ENCODE measurements at regions not wholly inside any gene's neighbourhood (a gene's known extent, or its start where the extent isn't known, plus 50 kb on each side); places are given as distances from the start of the nearest gene placed in this dataset.

DNA sequence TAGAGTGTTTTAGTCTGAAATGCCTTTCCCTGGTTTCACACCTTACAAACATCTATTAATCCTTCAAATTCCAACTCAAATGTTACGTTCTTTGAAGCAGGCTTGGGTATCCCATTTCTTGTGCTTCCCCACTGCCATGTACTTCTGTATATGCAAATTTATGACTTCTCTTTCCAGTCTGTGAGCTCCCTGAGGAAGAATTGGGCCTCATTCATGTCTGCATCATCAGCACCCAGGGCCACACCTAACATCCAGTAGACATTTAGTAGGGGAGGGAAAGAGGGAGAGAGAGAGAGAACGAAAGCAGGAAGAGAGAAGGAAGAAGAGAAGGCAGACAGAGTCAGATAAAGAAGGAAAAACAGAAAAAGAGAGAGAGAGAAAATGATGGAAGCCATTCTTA is 53.3 kb upstream of the KY start:
- H3K4me3 Mint-ChIP-seq = no peak overlapping the region
- H3K27me3 Mint-ChIP-seq (ENCODE audit: low read depth) = peaks cover 2% of the 10 kb centered on the region
- H3K9me3 Mint-ChIP-seq (ENCODE audit: insufficient read depth) = no peaks in the 10 kb centered on the region
- DNase-seq = no peak
- H3K4me1 Mint-ChIP-seq (ENCODE audit: low read depth) = no peaks in the 10 kb centered on the region
- POLR2A ChIA-PET = no interaction called here
- CTCF ChIA-PET = no interaction called here
- no peaks in the 10 kb centered on the region for H3K36me3 Mint-ChIP-seq (ENCODE audit: low read depth)
- no peak overlapping the region for H3K27ac Mint-ChIP-seq
- no peak for ATAC-seq

DNA sequence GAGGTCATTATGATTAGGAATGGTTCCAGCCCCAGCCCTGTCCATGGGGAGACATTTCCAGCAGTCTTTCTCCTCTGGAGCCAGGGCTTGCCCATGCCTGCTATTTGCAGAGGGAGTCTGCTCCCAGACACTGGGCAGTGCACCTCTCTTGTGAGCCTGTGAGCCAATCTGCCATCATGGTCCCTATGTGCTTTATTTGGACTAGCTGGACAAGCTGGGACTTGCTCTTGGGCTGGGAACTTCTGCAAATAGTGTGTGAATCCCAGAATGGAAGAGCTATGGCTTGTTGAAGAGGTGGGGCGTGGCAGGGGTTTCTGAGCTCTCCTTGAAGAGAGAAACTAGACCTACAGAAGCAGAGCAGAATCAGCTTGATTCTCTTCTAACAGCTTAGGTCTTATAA is 53.7 kb upstream of the KY start:
- H3K9me3 Mint-ChIP-seq (ENCODE audit: insufficient read depth) = no peaks in the 10 kb centered on the region
- peaks cover 2% of the 10 kb centered on the region for H3K27me3 Mint-ChIP-seq (ENCODE audit: low read depth)
- ATAC-seq (no peak), DNase-seq (no peak)
- H3K27ac Mint-ChIP-seq = no peak overlapping the region
- H3K36me3 Mint-ChIP-seq (ENCODE audit: low read depth) = no peaks in the 10 kb centered on the region
- CTCF ChIA-PET = no interaction called here
- no peaks in the 10 kb centered on the region for H3K4me1 Mint-ChIP-seq (ENCODE audit: low read depth)
- no peak overlapping the region for H3K4me3 Mint-ChIP-seq
- POLR2A ChIA-PET = no interaction called here

DNA sequence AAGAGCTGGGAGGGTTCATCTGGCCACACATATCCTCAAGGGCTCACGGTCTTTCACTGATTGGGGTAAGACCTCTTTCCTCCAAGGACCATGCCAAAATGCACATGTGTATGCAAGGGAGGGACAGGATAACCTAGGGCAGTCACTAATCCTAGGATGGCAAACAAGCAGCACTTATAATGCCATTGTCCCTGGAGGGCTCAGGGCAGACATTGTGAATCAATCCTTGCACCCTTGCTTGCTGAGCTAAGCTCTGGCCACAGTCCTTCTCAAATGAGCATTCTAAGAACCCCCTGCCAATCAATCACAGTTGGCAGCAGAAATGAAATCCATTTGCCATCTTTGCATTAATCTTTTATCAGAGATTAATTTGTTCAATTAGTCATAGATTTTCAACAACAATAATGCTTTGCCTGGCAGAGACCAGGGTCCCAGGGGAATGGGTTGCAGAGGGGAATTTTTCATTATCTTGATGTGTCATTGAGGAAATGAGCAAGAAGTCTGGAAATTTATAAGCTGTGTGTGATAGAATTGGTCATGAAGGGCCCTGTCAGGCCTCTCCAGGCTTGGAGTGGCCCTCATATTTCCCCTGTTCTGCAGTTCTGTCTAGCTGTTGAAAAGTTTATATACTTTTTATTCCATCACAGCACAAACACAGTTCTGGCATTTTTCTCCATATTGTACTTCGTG is 57.2 kb upstream of the KY start:
- Mint-ChIP-seq H3K27me3 (ENCODE audit: low read depth) (peaks cover 2% of the 10 kb centered on the region), H3K4me1 (ENCODE audit: low read depth) (no peaks in the 10 kb centered on the region), H3K36me3 (ENCODE audit: low read depth) (no peaks in the 10 kb centered on the region), H3K9me3 (ENCODE audit: insufficient read depth) (no peaks in the 10 kb centered on the region), H3K27ac (no peak overlapping the region), H3K4me3 (no peak overlapping the region)
- DNase-seq (no peak), ATAC-seq (no peak)
- CTCF ChIA-PET = interaction anchor here (1.2 kb wide), 1 partner anchor 87 kb away, joined by 3 read pairs; the partner anchor contains the start of gene EPHB1
- POLR2A ChIA-PET = no interaction called here

DNA sequence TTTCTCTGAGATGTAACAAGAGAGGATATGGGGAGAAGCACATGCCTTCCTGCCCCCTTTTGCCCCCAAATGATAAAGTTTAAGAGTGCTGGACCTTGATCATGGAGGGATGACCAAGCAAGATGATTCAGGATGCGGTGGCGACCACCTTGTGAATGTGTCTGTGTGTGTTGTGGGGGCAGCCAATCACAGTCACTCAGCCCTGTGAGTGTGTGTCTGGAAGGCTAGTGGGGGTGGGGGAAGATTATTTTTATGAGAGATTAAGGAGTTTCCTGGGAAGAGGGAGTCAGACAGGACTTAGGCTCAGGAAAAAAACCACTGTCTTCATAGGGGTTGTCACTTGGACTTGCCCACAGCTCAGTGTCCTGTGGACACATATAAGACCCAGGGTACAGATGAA is 57.8 kb upstream of the KY start:
- DNase-seq (no peak), ATAC-seq (no peak)
- H3K9me3 Mint-ChIP-seq (ENCODE audit: insufficient read depth) = no peaks in the 10 kb centered on the region
- peaks cover 2% of the 10 kb centered on the region for H3K27me3 Mint-ChIP-seq (ENCODE audit: low read depth)
- H3K27ac Mint-ChIP-seq = no peak overlapping the region
- no peaks in the 10 kb centered on the region for H3K4me1 Mint-ChIP-seq (ENCODE audit: low read depth)
- ChIA-PET CTCF (no interaction called here), POLR2A (no interaction called here)
- no peak overlapping the region for H3K4me3 Mint-ChIP-seq
- no peaks in the 10 kb centered on the region for H3K36me3 Mint-ChIP-seq (ENCODE audit: low read depth)

DNA sequence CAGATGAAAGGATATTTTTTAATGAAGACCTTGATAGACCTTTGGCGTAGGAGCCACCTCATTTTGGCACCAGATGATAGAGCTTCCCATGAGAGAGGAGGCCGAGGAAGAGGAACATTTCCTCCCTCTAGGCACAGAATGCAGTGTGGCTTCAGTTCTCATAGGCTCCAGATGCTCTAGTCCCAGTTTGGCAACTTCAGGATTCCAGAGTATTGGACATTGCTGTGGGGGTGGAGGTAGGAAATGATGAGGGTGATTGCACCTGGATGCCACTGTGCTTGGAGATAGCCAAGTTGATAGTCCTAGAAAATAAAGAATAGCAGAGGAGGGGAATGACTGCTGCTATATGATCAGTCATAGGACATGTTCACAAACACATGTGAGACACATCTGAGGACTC is 58.3 kb upstream of the KY start:
- no peaks in the 10 kb centered on the region for H3K9me3 Mint-ChIP-seq (ENCODE audit: insufficient read depth)
- peaks cover 2% of the 10 kb centered on the region for H3K27me3 Mint-ChIP-seq (ENCODE audit: low read depth)
- H3K27ac Mint-ChIP-seq = no peak overlapping the region
- no peak overlapping the region for H3K4me3 Mint-ChIP-seq
- no peaks in the 10 kb centered on the region for H3K36me3 Mint-ChIP-seq (ENCODE audit: low read depth)
- no peak for DNase-seq
- no peaks in the 10 kb centered on the region for H3K4me1 Mint-ChIP-seq (ENCODE audit: low read depth)
- ChIA-PET POLR2A (no interaction called here), CTCF (no interaction called here)
- no peak for ATAC-seq

DNA sequence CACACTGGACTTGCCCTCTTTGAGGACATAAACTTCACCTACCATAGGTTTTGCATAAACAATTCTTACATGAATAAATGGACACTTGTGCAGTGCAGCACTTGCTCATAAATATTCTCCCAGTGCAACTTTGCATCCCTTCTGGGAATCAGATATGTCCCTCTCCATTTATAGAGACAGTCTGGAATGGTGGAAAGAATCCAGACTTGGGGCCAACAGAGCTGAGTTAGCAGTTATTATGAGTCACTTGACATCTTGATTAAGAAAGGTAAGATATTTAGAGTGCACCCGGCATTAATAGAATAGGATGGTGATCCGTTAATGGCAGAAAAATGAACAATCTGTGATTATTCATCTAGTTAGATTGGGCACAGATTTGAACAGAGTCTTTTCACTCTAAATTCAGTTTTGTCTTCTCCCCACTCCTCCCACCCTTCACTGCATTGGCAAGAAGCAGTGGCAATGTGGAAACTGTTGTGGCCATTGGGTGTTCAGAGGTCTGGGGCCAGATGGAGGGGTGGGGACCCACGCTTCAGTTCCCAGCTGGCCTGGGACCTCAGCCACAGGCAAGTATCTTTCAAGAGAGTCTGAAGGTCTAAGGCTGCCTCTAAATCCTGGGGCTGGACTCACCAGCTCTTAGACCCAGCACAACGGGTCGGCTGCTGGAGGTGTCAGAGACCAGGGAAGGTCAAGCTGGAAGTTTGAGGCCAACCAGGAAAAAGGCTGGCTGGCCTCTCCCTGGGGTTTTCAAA is 58.9 kb upstream of the KY start:
- Mint-ChIP-seq H3K27ac (no peak overlapping the region), H3K36me3 (ENCODE audit: low read depth) (no peaks in the 10 kb centered on the region), H3K9me3 (ENCODE audit: insufficient read depth) (no peaks in the 10 kb centered on the region), H3K4me3 (no peak overlapping the region), H3K27me3 (ENCODE audit: low read depth) (peaks cover 2% of the 10 kb centered on the region), H3K4me1 (ENCODE audit: low read depth) (no peaks in the 10 kb centered on the region)
- ATAC-seq = no peak
- no peak for DNase-seq
- POLR2A ChIA-PET = no interaction called here
- CTCF ChIA-PET = no interaction called here

DNA sequence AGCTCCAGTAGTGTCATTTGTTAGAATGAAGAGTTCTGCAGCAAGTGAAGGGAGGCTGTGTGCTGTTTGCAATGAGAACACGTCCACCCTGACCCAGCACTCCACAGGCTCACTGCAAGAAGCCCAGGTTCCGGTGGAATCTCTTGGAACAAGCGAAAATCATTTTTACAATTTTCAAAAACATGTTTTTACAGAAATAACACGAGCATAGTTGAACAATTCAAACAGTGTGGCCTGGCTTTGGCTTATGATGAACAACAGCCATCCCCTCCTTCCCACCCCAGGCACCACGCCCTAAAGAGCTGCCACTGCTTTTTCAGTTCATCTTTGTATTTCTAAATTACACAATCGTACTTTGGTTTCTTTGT is 59.5 kb upstream of the KY start:
- DNase-seq (no peak), ATAC-seq (no peak)
- Mint-ChIP-seq H3K9me3 (ENCODE audit: insufficient read depth) (no peaks in the 10 kb centered on the region), H3K27ac (no peak overlapping the region), H3K4me3 (no peak overlapping the region), H3K27me3 (ENCODE audit: low read depth) (peaks cover 2% of the 10 kb centered on the region), H3K4me1 (ENCODE audit: low read depth) (no peaks in the 10 kb centered on the region), H3K36me3 (ENCODE audit: low read depth) (no peaks in the 10 kb centered on the region)
- ChIA-PET CTCF (no interaction called here), POLR2A (no interaction called here)

DNA sequence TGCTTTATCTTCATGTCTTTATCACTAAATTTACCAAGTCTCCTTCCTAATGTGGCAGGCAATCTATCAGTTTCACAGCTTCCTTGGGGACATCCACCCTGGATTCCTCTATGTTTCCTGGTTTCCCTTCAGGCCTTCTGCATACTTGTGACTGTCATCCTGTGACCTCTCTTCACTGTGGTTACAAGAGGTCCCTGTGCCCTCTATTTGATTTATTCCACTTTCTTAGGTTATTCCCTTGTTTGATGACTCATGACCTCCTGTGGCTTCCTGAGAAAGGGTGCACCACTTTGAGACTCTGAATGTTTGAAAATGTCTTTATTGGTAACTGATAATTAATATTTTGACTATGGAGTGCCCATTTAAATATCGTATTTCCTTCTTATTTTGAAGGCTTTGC is 60.5 kb upstream of the KY start:
- CTCF ChIA-PET = no interaction called here
- Mint-ChIP-seq H3K27ac (no peak overlapping the region), H3K27me3 (ENCODE audit: low read depth) (peaks cover 2% of the 10 kb centered on the region), H3K4me1 (ENCODE audit: low read depth) (no peaks in the 10 kb centered on the region), H3K9me3 (ENCODE audit: insufficient read depth) (no peaks in the 10 kb centered on the region), H3K36me3 (ENCODE audit: low read depth) (no peaks in the 10 kb centered on the region), H3K4me3 (no peak overlapping the region)
- POLR2A ChIA-PET = no interaction called here
- ATAC-seq = no peak
- no peak for DNase-seq

DNA sequence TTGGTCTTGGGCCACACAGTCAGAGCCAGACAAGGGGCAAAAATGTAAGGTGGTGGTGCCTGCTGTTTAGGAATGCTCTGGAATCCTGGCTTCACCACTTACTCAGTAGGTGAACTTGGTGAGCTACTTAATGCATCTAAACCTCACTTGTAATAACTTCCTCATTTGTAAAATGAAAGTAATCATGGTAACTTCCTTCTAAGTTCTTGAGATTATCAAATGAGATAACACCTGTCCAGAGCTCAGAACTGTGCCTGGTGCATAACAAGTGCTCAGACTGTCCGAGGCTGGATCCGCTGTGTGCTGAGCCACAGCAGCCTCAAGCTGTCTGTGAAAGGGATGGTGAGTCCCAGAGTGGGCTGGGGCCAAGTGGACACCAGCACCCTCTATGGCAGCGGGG is 62.8 kb upstream of the KY start:
- H3K4me3 Mint-ChIP-seq = no peak overlapping the region
- ChIA-PET CTCF (no interaction called here), POLR2A (no interaction called here)
- H3K4me1 Mint-ChIP-seq (ENCODE audit: low read depth) = no peaks in the 10 kb centered on the region
- ATAC-seq (no peak), DNase-seq (no peak)
- H3K9me3 Mint-ChIP-seq (ENCODE audit: insufficient read depth) = no peaks in the 10 kb centered on the region
- H3K36me3 Mint-ChIP-seq (ENCODE audit: low read depth) = no peaks in the 10 kb centered on the region
- H3K27me3 Mint-ChIP-seq (ENCODE audit: low read depth) = peaks cover 3% of the 10 kb centered on the region
- no peak overlapping the region for H3K27ac Mint-ChIP-seq

DNA sequence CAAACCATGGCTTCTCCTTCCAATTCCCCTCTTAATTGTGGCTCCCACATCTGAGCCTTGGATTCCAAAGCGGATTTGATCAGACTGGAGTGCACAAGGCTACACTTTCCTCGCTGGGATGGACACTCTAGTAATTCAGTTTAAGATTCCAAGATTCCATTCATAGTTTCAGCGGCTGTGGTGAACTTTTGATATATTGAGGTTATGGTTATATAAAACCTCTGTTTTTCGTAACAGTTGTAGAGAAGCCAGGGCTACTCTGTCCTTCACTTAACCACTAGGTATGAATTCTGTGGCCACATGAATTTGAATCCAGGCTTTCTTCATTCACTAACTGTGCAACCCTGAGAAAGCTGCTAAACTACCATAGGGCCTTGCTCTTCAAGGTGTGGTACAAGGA is 67.9 kb upstream of the KY start:
- Mint-ChIP-seq H3K36me3 (ENCODE audit: low read depth) (no peaks in the 10 kb centered on the region), H3K4me3 (no peak overlapping the region), H3K27me3 (ENCODE audit: low read depth) (peaks cover 8% of the 10 kb centered on the region), H3K27ac (no peak overlapping the region), H3K9me3 (ENCODE audit: insufficient read depth) (no peaks in the 10 kb centered on the region), H3K4me1 (ENCODE audit: low read depth) (no peaks in the 10 kb centered on the region)
- DNase-seq (no peak), ATAC-seq (no peak)
- CTCF ChIA-PET = no interaction called here
- POLR2A ChIA-PET = no interaction called here

DNA sequence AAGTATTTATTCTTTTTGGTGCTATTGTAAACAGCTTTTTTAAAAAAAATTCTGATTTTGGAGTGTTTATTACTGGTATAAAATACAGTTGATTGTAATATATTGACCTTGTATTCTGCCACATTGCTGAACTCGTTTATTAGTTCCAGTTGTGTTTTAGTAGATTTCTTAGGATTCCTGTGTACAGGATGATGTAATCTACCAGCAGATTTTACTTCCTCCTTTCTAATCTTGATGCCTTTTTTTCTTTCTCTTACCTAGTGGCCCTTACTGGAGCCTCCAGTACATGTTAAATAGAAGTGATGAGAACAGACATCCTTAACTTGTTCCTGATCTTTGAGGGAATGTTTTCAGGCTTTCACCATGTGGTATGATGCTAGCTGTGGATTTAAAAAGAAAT is 70.4 kb upstream of the KY start:
- Mint-ChIP-seq H3K36me3 (ENCODE audit: low read depth) (no peaks in the 10 kb centered on the region), H3K4me1 (ENCODE audit: low read depth) (no peaks in the 10 kb centered on the region), H3K27me3 (ENCODE audit: low read depth) (peaks cover 8% of the 10 kb centered on the region), H3K27ac (no peak overlapping the region), H3K4me3 (no peak overlapping the region), H3K9me3 (ENCODE audit: insufficient read depth) (no peaks in the 10 kb centered on the region)
- ATAC-seq = no peak
- CTCF ChIA-PET = no interaction called here
- DNase-seq = no peak
- POLR2A ChIA-PET = no interaction called here

DNA sequence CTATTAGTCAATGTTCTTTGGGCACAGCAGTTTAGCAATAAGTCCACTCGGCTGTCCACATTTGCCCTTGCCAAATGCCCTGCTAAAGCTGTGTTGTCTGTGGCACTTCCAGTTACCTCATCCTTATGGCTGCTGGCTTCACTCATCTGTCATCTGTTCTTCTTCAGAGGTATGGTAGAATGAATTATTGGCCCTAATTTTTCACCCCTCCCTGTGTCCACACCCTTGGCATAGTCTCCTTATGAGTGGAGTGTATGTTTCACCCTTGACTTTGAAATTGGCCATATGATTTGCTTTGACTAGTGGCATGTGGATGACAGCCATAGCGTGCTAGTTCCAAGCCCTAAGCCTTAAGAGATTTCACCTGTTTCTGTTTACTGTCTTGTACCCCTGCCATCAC is 72.1 kb upstream of the EPHB1 start:
- H3K4me1 Mint-ChIP-seq (ENCODE audit: low read depth) = no peaks in the 10 kb centered on the region
- no peak overlapping the region for H3K4me3 Mint-ChIP-seq
- no peaks in the 10 kb centered on the region for H3K36me3 Mint-ChIP-seq (ENCODE audit: low read depth)
- ATAC-seq = no peak
- peaks cover 8% of the 10 kb centered on the region for H3K27me3 Mint-ChIP-seq (ENCODE audit: low read depth)
- POLR2A ChIA-PET = no interaction called here
- CTCF ChIA-PET = no interaction called here
- no peak for DNase-seq
- no peaks in the 10 kb centered on the region for H3K9me3 Mint-ChIP-seq (ENCODE audit: insufficient read depth)
- H3K27ac Mint-ChIP-seq = no peak overlapping the region

DNA sequence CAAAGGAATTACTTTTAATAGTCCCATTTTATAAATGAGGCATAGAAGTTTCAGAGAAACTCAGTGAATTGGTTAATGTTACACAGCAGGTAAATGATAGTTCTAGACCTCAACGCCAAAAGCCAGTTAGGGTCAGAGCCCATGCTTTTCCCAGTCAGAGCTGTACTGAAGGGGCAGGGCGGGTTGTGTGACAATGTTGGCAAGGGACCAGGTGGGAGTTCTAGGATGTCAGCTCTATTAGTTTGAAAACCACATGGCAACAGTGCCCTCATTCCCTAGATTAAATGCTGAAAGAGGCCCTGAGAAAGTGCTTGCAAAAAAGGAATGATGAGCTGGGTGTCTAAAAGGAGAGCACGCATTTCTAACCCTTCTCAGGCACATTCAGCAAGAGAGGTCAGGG is 65.4 kb upstream of the EPHB1 start:
- ChIA-PET POLR2A (no interaction called here), CTCF (no interaction called here)
- Mint-ChIP-seq H3K4me1 (ENCODE audit: low read depth) (no peaks in the 10 kb centered on the region), H3K36me3 (ENCODE audit: low read depth) (no peaks in the 10 kb centered on the region), H3K9me3 (ENCODE audit: insufficient read depth) (no peaks in the 10 kb centered on the region), H3K27ac (no peak overlapping the region), H3K27me3 (ENCODE audit: low read depth) (peaks cover 15% of the 10 kb centered on the region), H3K4me3 (no peak overlapping the region)
- ATAC-seq (no peak), DNase-seq (no peak)

Measured in activated CD8-positive, alpha-beta T cell treated with anti-CD3 and anti-CD28 coated beads, Interleukin-2, amount 10 ng/mL, durations not matched to agents 7 days and 5 days (primary cell).